AG04449 (cell line): ENCODE measurements at regions not wholly inside any gene's neighbourhood (a gene's known extent, or its start where the extent isn't known, plus 50 kb on each side); places are given as distances from the start of the nearest gene placed in this dataset.

Experiments used
- CTCF ChIA-PET: fragments of 350-600 bp; formaldehyde crosslinking; extraction: SDS; loops from one replicate; lab custom pipeline; 2021; ENCODE audit warnings: antibody characterized with exemption; lab: Yijun Ruan, JAX
- POLR2A ChIA-PET: fragments of 400-600, 350-600 bp; formaldehyde crosslinking; extraction: SDS; loops from one replicate; lab custom pipeline; 2020; ENCODE audit warnings: antibody characterized with exemption, inconsistent platforms; lab: Yijun Ruan, JAX
- DNase-seq: peaks from one replicate; pipeline ENCODE4 v3.0.0-alpha.2; 2010; ENCODE audit warnings: low read depth, low spot score
- H3K4me3 ChIP-seq: 2 replicates; pipeline ENCODE4 v1.5.1; 2011; ENCODE audit warnings: low read depth, mild to moderate bottlenecking, control low read depth, low read length
- TF ChIP-seq, protein P1 (sequence below): IDR thresholded peaks from one replicate; pipeline ENCODE4 v1.5.1; 2011; ENCODE audit warnings: mild to moderate bottlenecking, moderate library complexity, low read length, control low read depth, inconsistent platforms; ENCODE audit not compliant: insufficient read depth; ENCODE audit errors: missing control alignments

DNA sequence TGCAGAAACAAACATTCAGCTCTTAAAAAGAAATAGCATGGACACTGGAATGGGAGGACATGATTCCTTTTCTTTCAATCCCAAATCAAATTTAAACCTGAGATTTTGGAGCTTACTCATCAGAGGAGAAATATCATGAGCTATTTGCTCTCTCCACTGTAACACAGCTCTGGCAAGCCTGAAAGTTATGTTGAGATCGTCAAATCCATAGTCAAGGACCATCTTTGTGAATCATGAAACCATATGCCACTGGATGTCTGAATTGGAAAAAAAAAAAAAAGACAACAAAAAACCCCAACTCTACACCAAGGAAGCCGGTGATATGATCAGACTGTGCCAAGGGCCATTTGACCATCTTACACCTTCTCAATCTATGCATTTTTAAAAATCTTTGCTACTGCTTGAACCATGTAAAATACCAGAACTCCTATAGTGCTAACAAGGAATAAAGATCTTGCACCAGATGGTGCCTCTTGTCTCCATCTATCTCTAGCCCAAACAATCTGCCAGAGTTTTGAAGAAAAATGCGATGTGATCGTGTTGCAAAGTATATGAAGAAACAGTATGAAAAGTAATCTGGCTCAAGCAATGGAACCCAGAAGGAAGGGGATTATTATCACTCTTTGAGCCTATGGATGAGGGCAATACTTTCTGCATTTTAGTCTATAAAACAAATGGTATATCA lies 138.1 kb upstream of the MEF2C start:
- TF ChIP-seq, protein P1, sequence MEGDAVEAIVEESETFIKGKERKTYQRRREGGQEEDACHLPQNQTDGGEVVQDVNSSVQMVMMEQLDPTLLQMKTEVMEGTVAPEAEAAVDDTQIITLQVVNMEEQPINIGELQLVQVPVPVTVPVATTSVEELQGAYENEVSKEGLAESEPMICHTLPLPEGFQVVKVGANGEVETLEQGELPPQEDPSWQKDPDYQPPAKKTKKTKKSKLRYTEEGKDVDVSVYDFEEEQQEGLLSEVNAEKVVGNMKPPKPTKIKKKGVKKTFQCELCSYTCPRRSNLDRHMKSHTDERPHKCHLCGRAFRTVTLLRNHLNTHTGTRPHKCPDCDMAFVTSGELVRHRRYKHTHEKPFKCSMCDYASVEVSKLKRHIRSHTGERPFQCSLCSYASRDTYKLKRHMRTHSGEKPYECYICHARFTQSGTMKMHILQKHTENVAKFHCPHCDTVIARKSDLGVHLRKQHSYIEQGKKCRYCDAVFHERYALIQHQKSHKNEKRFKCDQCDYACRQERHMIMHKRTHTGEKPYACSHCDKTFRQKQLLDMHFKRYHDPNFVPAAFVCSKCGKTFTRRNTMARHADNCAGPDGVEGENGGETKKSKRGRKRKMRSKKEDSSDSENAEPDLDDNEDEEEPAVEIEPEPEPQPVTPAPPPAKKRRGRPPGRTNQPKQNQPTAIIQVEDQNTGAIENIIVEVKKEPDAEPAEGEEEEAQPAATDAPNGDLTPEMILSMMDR: no peak
- POLR2A ChIA-PET: no interaction called here
- CTCF ChIA-PET: no interaction called here
- H3K4me3 ChIP-seq: no peak overlapping the region
- no peak for DNase-seq

DNA sequence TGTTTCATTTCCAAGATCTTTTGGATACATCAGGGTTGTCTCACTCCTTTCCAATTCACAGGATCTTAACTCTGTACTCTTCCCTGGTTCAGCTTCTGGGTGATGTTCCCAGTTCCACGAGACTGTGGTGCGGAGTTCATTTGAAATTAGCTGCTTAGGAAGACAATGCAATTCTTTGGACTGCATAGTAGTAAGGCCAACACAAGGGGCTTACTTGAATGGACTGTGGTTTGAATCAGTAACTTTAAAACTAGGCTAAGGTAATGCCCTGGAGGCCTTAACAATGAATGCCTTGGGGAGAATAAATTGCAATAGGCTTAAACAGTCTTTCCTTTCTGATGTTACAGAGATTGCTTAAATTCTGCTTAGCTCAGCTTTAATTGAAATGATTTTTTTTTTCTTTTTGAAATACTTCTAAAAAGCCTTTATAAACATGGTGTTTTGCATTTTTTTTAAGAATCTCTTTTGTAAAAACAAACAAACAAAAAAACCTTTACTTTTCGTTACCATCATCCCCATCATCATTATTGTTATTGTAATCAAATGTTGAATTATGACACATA lies 133.8 kb upstream of the MEF2C start:
- no peak for DNase-seq
- ChIA-PET CTCF (no interaction called here), POLR2A (no interaction called here)
- TF ChIP-seq, protein P1: no peak
- H3K4me3 ChIP-seq: no peak overlapping the region

DNA sequence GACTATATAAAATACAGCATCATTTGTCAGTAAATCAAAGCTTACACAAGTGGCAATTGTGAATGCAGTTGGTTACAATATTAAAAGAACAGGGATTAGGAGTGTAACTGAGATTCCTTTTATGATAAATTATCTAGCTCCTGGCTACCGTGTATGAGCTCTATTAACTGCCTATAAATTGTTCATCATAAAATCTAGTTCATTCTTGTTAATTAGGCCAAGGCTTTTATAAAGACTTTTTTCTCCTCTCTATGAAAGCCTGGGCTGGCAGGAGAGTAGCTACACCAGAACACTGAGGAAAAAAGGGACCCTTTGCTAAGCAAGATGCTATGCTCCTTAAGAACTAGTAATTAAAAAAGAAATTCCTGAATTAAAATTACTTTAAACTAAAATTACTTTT lies 132.4 kb upstream of the MEF2C start:
- no peak for DNase-seq
- ChIA-PET POLR2A (no interaction called here), CTCF (no interaction called here)
- TF ChIP-seq, protein P1: no peak
- no peak overlapping the region for H3K4me3 ChIP-seq

DNA sequence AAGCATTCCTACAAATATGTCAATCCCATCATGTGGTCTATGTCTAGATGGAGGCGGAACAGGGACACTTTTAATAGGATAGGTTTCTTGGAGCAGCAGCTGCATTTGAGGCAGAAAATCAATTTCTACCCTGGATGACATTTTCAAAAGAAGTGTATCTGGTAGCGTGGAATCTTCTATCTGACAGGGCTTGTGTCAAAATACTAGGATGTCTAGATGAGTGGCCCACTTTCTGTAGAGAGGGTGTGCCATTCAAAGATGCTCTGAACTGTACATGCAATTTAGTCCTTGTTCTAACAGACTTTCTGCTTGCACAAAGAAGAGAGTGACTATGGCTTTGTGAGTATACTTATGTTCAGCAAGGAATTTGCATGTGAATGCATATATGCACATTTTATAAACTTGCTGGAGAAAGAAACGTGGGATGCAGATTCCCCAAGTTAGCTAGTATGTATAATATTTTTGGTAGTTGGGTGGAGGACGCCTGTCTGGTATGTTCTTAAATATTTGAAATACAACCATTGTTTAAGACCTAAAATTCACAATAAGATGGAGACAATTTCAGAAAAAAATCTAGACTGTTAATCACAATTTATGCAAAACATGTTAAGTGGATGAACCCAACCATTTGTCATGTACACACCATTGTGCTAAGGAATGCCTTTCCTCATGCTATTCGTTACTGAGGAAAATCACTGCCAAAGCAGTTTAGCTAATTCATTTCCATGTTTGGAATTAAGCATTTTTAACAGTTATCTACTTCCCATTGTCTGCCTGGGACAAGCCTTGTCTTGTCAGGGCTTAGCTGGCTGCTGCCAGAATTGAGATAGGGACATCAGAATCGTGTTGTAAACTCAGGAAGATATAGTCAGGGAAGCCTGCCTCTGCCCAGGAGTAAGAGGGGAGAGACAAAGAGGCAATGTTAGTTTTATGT lies 129.1 kb upstream of the MEF2C start:
- POLR2A ChIA-PET: no interaction called here
- no peak overlapping the region for H3K4me3 ChIP-seq
- TF ChIP-seq, protein P1: no peak
- DNase-seq: no peak
- CTCF ChIA-PET: no interaction called here

DNA sequence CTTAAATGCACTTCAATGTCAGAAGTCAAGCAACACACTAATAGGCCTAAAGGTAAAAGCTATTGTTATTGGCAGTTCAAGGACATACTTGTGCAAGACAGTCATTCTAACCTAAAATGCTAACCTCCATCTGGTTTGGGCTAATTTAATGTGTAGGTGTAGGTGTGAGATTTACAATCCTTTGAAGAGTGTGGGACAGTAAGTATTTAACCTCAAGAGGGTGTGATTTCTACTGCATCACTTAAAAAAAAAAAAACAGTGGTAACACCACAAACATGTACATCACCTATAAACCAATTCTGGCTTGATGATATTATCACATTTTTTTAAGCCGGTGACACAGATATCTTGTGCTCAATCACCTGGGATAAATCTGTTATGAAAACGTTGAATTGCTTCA lies 127.5 kb upstream of the MEF2C start:
- CTCF ChIA-PET: no interaction called here
- no peak overlapping the region for H3K4me3 ChIP-seq
- DNase-seq: no peak
- POLR2A ChIA-PET: no interaction called here
- TF ChIP-seq, protein P1: no peak

DNA sequence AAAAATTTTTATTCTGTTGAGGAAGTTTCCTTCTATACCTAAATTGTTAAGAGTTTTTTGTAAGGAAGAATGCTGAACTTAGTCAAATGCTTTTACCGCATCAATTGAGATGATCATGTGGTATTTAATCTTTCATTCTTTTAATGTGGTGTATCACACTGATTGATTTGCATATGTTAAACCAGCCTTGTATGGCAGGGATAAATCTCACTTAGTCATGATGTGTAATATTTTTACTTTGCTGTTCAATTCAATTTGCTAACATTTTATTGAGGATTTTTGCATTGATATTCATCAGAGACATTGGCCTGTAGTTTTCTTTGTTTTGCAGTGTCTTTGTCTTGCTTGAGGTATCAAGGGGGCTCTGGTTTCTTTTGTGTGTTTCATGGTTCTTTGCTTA lies 125.3 kb upstream of the MEF2C start:
- TF ChIP-seq, protein P1: no peak
- DNase-seq: no peak
- H3K4me3 ChIP-seq: no peak overlapping the region
- CTCF ChIA-PET: no interaction called here
- POLR2A ChIA-PET: no interaction called here
